Stimulated activated CD4-positive, alpha-beta T cell treated with anti-CD3 and anti-CD28 coated beads, Interleukin-4, amount 100 ng/mL, for 24 hours (primary cell): ENCODE measurements at regions not wholly inside any gene's neighbourhood (a gene's known extent, or its start where the extent isn't known, plus 50 kb on each side); places are given as distances from the start of the nearest gene placed in this dataset.
A peak's percentile ranks its signal among the peaks of the same experiment; 100 is the strongest.
"Not testable (repeated sequence)": the region's sequence is repeated elsewhere in the genome, so short reads cannot be mapped to it uniquely, and the experiment has no call there.

Experiments used
- DNase-seq: peaks from one replicate; pipeline ENCODE4 v3.0.0-alpha.2; 2020

DNA sequence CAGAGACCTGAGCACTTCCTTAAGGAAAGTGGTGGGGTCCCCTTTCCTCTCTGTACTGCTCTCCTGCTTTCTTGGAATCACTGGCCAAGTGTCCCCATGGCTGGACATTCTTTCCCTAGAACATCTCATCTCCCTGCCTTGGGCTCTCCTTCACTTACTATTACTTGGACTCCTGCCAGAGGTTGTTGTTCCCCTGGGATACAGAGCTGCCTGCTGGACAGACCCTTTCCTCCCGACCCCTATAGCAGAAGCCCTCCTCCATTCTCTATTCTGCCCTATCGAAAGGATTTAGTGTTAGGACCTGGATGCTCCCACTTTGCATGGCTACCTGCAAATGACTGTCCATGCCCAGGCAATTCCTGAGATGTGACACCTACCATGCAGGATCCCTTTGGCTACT lies 164.3 kb upstream of the PODXL start:
- no peak for DNase-seq

DNA sequence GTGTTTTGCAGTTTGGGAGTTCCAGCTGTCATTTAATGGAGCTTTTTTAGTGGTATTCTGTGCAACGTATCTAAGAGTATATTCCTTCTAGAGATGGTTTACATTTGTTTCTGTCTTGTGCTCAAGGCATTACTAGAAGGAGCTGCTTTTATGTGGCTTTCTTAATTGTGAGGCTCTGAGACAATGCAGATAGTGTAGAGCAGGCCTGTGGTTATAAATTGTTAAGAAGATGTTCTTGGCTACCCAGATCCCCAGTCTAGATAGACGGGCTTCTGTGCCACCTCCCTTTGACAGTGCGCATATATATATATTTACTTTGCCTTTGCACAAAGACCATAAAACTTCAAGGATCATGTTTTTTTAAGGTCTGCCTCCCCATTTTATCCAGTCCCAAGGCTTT lies 160.8 kb upstream of the PODXL start:
- no peak for DNase-seq

DNA sequence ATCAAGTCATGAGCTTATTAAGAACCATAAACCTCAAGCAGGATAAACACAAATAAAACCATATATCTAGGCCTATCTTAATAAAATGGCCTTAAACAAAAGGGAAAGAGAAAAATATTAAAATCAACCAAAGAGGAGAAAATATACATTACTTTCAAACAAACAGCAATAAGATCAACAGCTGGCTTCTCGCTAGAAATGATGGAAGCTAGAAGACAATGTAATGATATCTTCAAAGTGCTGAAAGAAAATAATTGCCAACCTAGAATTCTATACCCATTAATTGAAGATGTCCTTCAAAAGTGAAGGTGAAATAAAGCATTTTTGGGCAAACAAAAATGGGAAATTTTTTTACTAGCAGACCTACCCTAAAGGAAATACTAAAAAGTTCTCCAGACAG lies 142.9 kb upstream of the PODXL start:
- DNase-seq: no peak

DNA sequence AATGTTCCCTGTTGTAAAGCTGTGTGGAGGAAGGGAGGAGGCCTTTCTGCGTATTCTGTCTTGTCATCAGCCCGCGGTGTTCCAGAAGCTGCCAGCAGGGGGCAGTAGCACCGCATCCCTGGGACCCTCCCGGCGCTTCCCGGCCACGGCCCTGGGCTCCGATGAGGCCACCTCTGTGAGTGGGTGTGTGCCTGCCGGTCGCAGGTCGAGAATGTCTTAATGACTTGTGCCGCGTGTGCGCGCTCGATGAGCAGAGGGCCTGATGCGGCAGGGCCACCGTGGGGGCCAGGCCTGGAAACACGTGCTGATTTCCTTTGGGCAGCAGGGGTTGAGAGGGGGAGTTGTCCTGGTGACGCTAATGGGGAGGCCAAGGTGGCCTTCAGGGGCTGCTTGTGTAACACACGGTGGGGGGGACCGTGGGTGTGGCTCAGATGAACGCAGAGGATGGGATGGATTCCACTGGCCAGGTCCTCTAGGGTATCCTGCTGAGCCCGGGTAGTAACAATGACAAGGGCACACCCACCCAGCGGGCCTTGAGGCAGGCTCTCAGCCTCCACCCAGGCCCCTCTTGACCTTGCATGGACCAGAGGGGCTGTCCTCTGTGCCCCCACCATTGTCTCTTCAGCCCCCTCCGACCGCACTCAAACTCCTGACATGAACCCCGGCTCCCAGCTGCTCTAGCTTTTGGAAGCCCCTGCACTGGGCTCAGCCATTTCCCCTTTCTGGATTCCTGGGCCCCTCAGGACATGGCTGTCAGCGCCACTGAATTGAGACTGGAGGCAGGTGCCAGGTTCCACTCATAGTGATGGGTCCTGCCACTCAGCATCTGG lies 135.9 kb upstream of the PODXL start:
- DNase-seq: peak; percentile 36

DNA sequence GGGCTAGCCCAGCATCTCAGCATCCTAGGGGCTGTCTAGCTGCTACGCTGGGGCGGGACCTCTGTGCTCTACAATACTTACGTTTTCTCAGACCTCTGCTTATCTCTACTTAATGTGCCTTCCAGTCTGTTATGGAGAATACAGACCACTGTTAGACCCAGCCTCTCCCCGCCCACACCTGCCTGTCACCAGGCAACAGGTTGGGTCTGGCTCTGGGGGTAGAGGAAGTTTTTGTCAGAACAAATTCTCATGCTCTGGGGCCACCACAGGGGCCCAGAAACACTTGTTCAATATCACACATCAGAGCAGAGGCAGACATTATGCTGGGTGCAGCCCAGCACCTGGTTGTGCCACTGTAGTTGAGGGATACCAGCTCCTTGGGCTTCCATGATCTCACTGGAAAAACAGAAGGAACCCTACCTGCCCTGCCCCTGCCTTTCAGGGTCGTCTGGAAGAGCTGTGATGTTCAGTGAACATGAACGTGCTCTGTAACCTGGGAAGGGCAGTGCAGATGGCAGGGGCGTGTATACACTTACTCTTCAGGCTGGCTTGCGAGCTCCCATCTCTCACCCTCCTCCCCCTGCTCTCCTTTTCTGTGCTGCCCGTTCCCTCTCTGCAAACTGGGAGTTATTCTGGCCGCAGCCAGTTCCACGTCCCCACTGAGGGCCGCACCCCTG lies 135.2 kb upstream of the PODXL start:
- DNase-seq: no peak

DNA sequence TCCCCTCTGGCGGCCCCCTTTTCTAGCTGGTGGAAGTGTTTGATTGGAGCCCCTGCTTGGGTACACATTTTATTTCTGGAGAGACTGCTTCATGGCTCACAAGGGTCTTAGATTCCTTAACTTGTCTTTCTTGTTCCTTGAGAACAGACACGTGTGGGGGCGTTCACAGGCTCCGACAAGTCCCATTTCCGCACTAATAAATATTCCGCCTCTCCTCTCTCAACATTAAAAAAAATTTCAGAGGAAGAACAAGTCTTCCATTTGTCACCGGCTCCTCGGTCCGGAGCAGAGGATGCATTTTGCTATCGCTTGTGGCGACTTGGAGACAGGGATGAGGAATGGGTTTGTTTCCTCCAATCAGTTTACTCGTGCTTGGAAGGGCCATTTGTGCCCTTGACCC lies 134.0 kb upstream of the PODXL start:
- DNase-seq: no peak

DNA sequence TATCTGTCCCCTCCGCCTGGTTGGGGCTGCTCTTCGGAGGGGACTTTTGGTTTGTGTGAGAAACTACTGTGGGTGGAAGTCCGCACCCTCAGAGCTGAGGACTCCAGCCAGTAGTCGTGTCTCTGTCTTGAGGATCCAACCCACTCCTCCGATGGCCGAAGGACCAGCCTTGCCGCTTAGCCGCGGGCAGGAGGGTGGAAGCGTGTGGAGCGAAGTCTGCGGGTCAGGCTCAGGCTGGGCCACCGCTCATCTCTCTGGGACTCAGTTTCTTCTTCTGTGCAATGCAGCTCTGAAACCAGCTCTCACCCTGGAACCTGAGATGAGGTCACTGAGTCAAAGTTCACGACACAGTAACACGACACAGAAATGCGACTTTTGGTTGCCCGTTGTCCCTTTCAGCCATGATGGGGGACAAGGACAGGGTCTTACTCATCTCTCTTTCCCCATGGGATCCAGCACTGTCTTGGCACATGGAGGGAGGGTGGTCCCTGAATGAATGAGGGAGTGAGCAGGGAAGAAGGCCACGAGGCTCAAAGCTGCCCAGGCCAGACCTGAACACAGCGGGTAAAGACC lies 133.3 kb upstream of the PODXL start:
- DNase-seq: no peak

DNA sequence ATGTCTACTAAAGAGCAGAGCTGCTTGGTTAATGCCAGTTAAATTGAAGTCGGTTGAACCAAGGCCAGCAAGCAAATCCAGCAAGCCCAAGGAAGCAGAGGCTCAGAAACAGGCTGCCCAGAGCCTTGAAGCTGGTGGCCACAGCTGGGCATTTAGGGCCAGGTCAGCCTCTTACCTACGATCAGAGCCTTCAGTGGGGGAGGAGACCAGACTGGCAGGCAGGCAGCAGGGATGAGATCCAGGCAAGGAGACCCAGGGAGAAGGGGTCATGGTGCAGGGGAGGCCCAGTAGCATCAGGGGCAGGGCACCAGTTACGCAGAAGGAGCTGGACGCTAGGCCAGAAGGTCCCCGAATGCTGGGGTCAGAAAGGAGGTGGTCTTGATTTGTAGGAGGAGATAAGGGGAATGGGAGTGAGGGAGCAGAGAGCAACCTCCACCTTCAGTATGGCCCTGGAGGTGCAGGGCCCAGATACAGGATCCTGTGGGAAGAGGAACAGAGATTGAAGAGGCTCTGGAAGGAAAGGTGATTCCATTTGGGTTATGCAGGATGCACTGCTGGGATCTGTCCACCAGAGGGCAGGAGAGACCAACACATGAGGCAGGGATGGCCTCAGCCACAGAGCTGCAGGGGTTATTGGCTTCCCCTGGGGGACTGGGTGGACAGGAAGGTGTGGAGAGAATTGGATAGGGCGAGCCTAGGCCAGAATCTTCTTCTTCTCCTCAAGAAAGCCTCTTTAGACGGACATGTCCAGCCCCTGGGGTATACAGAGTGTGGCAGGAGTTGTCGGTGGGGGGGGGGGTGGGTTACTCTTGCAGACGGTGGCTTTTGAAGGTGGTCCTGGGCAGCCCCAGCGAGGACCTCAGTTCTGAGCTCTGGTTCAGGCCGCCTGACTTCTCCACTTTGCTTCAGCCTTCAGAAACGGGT lies 132.6 kb upstream of the PODXL start:
- peak; percentile 61 for DNase-seq

DNA sequence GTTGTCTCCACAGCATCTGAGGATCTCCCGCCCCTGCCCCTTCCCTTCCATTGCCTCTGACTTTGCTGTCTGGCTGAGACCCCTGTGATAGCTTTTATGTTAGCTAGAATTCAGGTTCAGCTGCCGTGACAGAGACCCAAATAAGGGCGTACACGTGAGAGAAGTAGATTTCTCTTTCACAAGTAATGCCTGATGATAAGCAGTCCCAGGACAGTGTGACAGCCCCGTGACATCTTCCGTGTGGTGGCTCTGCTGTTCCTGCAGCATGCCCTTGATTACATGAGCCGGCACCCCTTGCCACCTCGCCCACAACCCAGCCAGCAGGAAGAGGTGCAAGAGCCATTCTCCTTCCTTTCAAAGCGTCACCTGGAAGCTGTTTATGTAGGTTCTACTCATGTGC lies 130.9 kb upstream of the PODXL start:
- no peak for DNase-seq

DNA sequence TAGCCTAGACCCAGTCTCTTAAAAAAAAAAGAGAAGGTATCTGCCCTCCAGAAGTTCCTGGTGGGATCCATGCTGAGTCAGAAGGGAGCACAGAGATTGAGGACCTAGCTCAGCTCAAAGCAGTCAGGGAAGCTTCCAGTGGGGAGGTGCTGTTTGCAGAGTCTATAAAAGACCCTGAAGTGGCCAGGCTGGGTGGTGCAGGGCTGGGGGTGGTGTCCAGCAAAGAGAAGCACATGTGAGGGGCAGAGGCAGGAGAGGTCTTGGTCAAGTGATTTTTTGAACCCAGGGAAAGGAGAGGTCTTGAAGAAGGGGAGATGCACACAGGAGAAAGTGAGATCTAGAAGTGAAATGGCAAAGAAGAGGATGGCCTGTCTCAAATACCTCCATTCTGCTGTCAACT lies 130.4 kb upstream of the PODXL start:
- no peak for DNase-seq

DNA sequence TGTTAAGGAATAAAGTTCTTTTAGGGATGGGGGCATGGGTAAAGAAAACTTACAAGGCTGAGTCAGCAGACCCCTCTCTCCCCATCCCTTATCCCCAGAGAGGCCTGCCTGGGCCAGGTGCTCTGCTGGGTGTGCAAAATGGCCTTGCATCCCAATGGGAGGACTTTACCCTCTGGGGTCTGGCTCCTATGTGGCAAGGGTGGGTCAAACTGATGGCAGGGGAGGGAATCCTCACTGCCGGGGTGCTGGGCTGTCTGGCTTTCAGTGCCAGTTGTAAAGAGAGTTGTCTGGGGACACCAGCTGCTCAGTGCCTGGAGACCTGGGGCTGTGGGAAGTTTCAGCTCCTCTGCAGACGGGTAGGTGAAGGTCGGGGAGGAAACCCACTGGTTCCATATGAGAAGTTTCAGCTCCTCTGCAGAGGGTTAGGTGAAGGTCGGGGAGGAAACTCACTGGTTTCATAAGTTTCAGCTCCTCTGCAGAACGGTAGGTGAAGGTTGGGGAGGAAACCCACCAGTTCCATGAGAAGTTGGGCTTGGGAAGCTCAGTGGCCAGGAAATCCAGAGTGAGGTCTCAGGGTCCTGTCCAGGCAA lies 127.2 kb upstream of the PODXL start:
- DNase-seq: no peak

DNA sequence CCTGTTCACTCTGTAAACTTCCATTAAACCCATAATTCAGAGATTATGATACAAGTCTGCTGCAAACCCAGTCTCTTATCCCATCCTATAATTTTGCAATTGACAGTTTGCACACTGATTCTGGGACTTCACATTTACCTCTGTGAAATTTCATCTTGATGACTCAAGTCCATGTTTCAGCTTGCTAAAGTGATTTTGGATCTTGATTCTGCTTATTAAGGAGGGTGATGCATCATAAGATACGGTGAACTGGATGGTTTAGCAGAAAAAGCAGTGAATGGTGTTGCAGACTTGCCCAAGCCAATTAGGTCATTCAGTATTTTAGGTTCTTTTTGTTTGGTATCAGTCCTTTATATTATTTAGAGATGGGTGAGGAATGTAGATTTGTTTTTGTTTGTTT lies 125.5 kb upstream of the PODXL start:
- no peak for DNase-seq

DNA sequence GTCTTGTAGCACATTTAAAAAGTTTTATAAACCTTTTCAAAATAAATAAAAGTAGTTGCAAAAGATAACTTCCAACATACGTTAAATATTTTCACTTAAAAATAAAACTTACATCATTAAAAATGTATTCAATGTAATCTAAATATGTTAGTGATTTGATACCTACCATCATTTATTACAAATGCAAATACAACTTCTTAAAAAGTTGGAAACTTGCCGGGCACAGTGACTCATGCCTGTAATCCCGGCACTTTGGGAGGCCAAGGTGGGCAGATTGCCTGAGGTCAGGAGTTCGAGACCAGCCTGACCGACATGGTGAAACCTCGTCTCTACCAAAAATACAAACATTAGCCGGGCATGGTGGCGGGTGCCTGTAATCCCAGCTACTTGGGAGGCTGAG lies 122.6 kb upstream of the PODXL start:
- DNase-seq: not testable (repeated sequence)

DNA sequence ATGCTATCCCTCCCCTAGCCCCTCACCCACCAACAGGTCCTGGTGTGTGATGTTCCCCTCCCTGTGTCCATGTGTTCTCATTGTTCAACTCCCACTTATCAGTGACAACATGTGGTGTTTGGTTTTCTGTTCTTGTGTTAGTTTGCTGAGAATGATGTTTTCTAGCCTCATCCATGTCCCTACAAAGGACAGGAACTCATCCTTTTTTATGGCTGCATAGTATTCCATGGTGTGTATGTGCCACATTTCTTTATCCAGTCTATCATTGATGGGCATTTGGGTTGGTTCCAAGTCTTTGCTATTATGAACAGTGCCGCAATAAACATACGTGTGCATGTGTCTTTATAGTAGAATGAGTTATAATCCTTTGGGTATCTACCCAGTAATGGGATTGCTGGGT lies 120.4 kb upstream of the PODXL start:
- DNase-seq: not testable (repeated sequence)

DNA sequence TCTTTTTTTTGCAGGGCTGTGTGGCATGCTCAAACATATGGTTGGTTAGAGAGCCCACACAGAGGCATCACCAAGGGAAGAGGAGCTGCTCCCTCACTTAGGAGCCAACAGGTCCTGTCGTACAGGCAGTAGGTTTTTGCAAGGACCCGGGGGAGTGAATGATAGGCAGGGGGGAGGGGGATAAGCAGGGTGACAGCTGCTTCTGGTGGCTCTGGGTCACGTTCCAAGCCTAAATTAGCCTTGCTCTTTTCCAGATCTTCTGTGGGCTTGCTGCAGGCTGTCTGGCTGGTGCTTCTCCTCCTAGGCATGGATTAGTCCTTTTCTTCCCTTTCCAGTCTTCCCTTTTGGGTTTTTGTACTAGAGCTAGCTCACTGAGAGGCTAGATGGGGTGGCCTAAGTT lies 117.7 kb upstream of the PODXL start:
- DNase-seq: no peak

DNA sequence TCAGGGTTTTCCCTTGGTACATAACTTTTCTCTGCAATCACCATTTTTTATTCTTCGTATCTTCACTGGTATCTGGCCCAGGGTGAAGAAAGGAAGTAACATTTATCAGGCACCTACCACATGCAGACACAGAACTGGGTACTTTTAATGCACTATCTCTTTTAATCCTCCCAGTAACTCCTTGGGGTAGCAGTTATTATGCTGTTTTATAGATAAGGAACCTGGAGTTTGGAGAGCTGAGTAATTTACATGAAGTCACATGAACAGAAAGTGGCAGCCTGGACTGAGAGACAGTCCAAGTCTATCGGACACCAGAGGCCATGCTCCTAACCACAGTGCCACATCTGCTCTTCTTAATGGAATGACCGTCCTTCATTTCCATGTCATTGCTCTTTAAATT lies 117.1 kb upstream of the PODXL start:
- DNase-seq: no peak

DNA sequence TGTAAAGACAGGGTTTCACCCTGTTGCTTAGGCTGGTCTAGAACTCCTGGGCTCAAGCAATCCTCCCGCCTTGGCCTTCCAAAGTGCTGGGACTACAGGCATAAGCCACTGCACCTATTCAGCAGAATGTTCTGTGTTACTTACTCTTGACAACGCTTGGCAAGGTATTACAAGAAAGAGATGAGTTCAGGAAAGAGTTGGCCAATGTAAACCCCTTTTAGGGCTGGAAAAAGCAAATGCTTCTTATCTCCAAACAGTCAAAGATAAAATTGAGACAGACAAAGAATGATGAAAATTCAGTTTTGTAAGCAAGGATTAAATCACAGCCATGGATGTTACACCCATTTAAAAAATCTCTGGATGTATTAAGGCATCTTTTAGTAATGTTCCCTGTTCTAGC lies 114.0 kb upstream of the PODXL start:
- DNase-seq: no peak

DNA sequence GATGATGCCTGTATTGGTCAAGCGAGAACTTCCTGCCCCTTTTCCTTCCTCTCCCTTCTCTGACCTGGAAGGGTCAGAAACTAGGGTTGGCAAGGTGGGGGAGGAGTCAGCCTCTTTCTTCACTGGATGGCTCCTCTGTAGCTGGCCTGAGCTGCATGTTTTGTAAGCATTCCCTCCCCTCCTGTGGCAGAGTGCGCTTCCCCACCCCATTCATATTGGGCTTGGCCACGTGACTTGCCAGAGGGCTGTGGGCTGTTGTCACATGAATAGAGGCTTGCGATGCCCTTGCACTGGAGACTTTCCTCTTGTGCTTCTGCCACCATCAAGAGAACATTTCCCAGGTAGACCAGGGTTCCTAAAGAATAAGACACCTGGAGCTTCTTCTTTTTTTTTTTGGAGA lies 111.3 kb upstream of the PODXL start:
- no peak for DNase-seq

DNA sequence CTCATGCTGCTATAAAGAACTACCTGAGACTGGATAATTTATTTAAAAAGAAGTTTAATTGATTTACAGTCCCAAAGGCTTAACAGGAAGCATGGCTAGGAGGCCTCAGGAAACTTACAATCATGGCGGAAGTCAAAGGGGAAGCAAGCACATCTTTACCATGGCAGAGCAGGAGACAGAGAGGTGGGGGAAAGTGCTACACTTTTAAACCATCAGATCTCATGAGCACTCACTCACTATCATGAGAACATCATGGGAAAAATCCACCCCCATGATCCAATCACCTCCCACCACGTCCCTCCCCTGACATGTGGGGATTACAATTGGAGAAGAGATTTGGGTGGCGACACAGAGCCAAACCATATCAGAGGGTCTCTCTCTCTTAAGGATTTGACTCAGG lies 108.6 kb upstream of the PODXL start:
- no peak for DNase-seq

DNA sequence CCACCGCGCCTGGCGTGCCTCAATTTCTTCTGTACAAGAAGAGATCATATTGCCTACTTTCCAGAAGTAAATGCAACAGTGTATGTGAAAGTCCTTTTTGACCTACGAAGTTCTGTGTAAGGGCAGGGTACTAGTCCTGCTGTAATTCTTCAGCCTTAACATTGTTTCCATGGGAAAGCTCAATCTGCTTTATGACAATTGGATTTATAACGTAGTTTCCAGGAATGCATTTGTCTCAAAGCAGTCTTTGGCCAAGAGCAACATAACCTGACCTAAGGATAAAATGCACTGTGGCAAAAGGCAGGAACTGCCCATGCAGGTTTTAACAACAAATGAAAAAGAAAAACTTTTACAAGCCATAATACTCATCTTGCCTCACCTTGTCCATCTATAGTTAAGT lies 108.1 kb upstream of the PODXL start:
- no peak for DNase-seq

DNA sequence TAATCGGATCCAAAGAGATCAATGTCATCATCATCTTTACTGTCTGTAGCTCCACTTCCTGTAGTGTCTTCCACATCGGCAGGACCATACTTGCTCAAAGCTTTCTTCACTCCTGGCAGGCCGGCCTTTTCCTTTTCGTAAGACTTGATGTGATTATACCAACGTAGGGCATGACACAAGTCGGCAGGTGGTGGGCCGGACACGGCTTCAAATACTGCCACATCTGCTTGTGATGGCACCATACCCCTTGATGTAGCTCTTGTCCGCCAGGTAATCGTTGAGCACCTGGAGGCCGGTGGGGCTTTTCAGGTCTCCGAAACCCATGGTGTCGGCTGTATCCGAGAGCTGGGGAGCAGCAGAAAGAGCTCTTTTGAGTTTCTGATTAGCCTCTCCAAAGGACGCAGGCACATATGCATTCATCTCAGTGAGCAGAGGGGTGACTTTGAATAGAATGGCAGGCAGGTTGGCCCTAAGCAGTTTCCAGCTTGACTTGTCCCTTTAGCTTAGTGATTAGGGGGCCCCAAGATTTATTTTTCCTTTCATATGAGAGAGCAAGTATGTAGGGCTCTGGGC lies 106.0 kb upstream of the PODXL start:
- not testable (repeated sequence) for DNase-seq

DNA sequence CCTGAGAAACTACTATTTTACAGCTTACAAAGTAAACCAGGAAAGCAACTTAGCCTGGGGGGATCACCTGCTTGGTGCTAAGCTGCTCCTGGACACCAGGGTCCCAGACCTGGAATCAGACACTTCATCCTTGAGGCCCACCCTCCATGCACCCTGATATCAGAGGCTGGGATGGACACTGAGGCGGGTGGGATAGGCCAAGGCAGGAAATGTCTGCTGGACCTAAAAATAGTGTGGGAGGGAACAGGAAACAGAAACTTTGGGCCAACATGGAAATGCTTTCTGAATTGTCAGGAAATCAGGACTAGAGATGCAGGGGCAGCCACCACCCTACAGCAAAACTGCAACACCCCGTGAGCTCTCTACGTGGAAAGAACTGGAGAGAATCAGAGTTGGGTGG lies 101.5 kb upstream of the PODXL start:
- no peak for DNase-seq
